Islet of Langerhans (tissue), 1 donor: ENCODE measurements at regions not wholly inside any gene's neighbourhood (a gene's known extent, or its start where the extent isn't known, plus 50 kb on each side); places are given as distances from the start of the nearest gene placed in this dataset.

ENCODE experiments used
- FAIRE-seq: peaks from one replicate; lab custom pipeline; 2011; peaks lifted over from hg19 to GRCh38; lab: Jason Lieb, UNC

DNA sequence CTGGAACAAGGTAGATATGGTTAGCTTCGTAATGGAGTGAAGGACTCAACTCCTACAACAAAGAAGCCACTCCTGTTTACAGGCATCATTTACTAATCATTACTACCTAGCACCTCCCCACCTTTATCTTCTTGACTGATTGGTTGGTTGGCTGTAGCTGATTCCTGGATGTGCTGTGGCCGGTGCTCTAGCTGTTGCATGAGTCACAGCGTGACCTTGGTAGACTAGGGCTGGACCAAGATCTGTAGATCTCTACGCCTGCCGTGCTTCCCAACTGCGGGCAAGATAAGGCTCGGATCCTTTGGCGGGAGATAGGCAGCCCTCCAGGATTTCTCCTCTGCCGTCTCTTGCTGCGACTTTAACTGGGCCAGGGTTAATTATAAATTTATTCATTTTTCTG lies 194.3 kb upstream of the SOX11 start:
- no peak for FAIRE-seq

DNA sequence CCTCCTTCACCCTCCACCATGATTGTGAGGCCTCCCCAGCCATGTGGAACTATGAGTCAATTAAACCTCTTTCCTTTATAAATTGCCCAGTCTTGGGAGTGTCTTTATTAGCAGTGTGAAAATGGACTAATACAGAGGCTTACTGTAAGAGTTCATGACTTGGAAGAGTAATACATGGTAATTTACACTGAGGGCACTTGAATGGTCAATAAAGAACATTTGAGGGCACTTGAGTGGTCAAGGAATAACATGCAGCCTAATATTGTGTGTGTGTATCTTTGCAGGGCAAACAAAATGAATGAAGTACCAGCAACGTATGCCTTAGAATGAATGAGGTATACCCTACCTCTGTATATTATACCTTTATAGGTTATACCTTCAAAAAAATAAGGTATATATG lies 190.4 kb upstream of the SOX11 start:
- FAIRE-seq: no peak

DNA sequence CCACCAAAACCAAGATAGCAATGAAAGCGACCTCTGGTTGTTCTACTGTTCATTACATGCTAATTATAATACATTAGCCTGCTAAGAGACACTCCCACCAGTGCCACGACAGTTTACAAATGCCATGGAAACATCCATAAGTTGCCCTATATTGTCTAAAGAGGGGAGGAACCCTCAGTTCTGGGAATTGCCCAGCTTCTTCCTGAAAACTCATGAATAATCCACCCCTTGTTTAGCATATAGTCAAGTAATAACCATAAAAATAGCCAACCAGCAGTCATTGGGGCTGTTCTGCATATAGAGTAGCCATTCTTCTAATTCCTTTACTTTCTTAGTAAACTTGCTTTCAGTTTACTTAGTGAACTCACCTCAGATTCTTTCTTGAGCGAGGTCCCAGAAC lies 189.8 kb upstream of the SOX11 start:
- no peak for FAIRE-seq

DNA sequence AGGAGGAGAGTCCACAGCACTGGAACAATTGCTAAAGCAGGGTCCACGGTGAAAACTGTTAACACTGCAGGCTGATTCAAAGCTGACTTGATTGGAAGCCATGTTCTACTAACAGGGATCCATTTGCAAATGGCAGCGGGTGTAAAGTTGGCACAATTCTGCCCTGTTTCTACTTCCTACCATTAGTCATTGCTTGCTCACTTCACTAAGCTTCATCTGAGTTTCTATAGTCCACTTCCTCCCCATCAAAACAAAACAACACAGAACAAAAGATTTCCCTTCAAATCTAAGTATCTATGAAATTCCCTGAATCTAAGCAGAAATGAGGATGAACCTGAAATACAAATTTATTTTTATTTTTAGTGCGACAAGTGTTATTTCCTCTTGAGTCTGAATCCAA lies 187.4 kb upstream of the SOX11 start:
- no peak for FAIRE-seq

DNA sequence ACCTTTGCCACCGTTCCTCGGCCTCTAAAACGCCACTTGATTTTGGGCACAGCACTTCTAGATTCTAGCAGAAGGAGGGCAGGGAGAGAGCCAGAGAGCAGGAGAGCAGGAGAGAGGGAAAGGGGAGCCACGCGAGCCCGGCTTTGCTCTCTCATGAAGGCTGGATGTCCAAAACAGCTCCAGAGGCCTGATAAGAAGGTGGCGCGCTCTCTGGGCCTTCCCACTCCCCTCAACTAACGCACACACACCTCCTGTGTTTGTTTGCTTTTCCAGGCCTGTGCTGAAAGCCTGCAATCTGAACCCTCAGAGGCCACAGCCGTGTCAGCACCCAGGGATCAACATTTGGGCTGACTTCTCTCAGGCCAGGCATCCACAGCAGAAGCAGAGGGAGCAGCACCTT lies 184.8 kb upstream of the SOX11 start:
- no peak for FAIRE-seq

DNA sequence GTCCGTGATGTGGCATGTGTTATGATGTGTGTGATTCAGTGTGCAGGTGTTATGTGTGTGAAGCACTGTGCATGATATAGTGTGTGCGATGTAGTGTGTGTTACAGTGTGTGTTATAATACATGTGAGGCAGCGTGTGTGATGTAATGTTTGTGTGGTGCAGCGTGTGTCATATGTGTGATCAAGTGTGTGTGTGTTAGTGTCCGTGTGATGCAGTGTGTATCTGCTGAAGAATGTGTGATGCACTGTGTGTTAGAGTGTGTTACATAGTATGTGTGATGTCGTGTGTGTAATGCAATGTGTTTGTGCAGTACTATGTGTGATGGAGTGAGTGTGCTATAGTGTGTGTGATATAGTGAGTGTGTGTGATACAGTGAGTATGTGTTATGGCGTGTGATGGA lies 182.8 kb upstream of the SOX11 start:
- no peak for FAIRE-seq

DNA sequence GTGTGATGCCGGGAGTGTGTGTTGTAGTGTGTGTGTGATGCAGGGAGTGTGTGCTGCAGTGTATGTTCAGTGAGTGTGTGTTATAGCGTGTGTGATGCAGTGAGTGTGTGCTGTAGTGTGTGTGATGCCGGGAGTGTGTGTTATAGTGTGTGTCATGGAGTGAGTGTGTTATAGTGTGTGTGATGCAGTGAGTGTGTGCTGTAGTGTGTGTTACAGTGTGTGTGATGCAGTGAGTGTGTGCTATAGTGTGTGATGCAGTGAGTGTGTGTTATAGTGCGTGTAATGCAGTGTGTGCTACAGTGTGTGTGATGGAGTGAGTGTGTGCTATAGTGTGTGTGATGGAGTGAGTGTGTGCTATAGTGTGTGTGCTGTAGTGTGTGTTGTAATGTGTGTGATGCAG lies 182.1 kb upstream of the SOX11 start:
- FAIRE-seq: no peak

DNA sequence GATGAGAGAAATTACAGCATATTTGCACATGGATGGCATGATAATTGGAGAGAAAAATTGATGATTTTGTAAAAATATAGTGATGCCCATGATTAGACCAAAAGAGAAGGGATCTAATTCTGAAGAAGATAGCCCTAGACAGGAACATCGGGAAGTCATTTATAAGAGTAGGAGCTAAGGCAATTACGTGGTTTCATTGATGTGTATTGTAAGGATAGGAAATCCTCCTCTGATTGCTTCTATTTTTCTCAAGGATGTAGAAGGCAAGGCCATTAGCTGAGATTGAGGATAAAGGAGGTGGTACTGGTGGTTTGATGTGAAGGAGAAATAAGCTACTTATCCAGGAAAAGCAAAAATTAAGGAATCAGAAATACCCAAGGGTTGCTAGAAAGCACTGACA lies 176.5 kb upstream of the SOX11 start:
- no peak for FAIRE-seq

DNA sequence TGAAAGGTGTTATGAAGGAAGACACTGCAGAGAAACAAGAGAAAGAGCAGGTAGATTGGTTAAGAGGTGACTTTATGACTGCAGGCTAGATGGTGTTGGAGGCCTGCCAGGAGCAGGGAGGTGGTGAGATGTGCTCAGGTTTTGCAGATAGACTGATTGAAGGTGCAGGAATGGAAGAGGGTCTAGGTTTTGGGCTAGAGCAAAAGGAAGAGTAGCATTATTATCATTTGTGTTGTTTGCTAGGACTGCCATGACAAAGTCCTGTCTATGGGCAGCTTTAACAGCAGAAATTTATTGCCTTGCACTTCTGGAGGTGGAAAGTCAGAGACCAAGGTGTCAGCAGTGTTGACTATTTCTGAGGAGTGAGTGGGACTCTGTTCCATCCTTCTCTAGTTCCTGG lies 172.9 kb upstream of the SOX11 start:
- FAIRE-seq: no peak

DNA sequence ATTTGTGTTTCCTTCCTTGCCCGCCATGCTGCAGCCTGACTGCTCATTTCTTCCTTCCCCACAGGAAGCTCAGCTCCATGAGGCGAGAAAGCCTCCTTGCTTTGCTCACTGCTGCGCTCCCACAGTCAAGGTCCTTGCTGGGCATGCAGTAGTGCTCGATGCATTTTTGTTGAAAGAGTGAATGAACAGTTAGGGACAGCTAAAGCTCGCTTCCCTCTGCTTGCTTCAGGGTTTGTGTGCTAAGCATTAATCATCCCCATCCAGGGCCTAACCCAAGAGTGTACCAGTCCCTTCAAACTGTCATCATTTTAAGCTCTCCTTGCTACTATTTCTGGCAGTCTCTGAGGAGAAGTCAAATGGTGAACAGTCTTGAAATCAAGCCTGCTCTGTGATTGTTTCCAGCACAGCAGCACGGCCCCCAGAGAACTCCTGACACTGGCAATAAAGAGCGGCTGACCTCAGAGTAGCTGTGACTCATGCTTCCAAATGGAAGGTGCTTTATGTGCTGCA lies 171.7 kb upstream of the SOX11 start:
- FAIRE-seq: no peak

DNA sequence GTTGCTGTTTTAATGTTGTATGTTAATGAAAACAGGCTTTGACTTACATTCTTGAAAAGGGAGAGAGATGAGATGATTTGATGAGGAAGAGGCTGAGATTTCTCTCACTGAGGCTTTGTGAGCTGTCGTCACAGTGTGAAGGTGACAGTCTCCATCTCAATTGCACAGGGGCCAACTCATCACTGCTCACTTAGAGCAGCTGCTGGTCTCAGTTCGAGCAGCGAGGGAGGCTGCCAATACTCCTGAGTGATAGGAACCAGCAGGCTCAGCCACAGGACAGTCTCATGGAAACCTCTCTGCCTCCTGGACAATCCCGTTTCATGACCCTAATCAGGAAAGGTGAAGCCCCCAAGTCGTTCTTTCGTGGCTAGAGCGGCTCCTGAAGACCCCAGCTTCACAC lies 170.7 kb upstream of the SOX11 start:
- no peak for FAIRE-seq

DNA sequence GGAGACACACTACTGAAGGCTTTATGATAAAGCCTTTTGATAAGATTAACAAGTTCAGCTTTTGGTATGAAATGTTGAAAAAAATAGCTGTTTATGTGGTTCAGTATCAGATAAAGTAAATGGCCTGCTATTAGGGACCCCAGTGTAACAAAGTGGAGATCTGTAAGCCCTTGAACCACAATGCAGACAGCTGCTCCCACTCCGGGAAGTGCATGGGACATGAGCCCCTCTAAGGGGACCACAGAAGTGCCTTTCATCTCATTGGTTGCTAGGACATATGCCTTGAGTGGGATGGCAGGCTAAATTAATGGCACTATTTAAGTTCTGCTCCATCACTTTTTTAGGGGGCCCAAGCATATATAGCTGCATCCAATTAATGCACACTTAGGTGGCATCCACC lies 167.6 kb upstream of the SOX11 start:
- no peak for FAIRE-seq

DNA sequence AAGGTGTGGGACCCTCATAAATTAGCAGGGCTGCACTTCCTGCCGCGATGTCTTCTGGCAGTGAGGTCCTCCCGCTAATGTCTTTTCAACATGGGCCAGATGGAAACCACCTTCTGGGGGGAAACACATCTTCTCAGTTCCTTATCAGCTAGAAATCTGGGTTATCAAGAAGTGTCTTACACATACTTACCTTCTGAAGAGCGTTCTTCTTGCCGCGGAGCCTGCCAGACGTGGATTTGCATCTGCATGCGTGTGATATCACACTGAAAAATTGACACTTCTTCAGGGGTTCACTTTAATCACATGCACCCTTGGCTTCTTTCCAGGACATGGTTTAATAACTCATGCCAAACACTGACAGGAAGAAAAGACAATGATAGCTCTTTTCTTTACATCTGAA lies 163.5 kb upstream of the SOX11 start:
- no peak for FAIRE-seq

DNA sequence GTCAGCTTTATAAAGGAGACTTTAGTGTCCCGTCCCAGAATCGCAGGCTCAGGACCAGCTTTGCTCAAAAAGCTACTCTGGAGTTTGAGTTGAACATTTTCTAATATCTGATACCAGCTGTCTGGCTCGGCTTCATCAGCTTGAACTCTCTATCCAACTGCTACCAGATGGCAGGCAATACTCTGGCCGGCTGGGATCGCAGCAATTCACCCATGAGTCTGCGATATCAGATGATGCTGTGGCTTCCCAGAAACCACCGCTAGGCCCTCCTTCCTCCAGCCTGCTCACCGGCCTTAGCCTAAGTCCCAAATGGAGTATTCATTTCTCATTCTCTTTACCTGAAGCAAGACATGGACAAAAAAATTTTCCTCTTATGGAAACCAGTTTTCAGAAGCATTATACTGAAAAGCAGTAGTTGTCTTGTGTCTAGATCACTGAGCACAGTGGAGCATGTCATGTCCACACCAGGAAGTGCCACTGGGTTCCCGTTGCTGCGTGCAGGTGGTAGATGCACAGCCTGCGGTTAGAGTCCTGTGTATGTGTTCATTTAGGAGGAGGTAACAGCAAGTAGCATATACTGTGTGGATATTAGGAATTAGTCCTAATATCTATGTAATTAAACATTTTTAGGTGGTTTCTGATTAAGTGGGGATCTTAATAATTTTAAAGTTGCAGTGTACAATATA lies 162.0 kb upstream of the SOX11 start:
- FAIRE-seq: no peak

DNA sequence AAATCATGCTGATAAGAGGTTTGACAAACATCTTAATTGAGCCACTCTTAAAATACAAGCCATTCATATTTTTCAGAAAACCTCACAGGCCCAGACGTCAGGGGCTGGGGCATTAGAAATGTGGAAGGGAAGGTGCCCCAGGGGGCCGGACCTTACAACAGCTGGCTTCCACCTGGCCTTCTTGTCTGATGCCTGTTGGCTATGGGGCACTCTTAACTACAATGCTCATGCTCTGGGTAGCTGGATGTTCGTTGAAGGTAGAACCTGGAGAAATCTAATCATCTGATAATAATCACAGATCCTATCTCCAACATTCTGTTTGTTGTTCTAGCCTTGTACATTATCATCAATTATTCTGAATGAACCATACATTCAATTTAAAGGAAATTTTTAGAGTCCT lies 156.9 kb upstream of the SOX11 start:
- FAIRE-seq: no peak

DNA sequence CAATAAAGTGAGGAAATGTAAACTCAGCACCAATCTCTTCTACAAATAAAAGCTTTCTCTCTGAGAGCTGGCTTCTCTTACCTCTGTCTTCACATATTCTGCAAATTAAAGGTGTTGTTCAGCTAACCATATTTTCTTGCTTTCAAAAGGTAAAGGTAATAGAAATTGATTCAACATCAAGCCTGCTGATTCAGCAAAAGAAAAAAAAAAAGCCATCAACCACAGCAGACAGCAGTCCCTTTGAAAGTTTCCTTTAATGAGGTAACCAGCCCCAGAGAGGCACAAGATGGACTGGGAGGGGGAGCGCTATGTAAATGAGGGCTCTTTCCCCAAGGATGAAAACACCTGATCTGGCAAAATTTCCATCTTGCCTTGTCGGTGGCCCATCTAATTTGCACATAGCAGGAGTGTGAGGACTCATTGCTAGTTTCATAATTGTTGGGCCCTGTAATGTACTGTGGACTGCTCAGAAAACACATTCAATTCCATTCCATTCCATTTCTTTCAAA lies 154.9 kb upstream of the SOX11 start:
- FAIRE-seq: no peak

DNA sequence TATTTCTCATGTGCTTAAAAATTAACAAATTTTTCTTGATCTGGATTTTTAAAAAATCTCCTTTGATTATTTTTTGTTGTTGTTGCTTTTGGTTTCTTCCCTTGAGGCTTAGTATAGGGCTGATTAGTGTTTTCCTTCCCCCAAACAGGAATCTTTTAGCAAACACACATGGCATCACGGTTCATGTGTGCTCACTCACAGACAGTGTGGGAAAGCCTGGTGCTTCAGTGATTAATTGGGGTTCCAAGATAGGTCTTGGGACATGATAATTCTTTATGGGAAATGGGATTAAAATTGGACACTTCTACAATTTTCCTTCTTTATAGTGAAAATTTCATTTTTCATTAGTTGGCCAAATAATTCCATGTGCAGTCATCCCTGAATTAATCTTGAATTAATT lies 153.9 kb upstream of the SOX11 start:
- FAIRE-seq: no peak

DNA sequence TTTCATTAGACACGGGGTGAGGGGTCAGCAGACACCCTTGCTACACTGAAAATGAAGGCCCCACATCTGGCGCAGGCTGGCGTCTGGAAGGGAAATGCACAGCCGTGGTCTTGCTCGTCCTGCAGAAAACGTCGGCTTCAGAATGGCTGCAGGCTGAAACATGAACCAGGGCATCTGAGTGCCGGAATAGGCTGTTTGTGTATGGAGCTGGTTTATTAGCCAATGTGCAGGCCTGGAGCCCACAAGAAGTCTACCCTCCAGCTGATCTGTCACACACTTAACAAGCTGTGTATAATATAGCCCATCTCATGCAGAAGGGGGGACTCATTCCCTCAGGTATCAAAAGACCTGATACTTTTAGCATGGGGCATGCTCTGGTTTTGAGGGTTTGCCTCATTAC lies 153.4 kb upstream of the SOX11 start:
- FAIRE-seq: no peak

DNA sequence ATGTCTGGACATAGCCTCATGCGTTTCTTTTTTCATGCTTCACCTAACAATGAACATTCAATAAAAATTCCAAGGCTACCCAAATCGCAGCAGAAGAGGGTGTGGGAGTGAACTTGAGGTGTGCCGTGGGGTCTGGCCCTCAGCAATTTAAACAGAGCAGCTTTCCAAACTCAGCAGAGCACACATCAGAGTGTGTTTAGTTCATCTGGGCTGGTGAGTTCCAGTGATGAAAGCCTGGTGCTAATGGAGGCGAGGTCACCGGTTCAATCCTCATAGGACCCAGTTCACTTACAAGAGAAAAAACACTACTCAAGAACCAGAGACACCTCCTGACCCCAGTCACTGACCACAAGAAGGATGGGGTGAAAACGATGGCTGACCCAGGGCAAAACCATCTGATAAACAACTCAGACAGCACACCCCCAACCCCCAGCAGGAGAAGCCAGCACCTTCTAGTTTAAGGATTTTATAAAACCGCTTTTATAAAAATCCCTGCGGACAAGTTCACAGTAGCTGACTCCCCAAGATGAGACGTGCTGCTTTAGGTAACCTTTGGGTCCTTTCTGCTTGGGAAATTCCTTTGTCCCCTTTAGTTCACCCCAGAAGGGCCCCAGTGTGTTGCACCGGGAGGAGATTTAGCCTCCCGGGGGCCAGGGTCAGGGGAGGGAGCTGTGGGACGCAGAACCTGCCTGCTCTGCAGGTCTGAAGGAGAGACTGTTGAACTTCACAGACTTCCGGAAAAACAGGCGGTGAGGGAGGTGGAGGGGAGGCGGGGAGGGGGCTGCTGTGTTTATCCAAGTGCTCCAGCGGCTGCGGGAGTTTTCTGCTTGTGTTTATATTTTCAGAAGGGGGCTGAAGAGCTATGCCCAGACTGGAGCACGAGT lies 152.7 kb upstream of the SOX11 start:
- no peak for FAIRE-seq

DNA sequence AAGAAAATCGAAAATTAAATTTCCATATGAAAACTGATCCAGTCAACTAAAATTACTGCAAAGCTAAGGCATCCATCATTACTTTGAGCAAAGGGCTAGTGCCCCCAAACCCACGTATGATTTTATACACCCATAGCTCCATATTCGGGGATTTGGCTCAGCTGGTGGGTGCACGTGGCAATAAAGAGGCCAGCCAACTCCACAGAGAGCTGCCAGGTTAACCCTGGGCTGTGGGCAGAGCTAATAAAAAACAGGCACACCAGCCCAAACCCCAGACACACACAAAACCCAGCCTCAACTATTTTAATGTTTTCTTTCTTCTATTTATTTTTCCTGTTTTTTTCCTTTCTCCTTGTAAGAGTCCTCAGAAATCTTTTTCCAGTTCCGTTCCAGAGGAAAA lies 151.3 kb upstream of the SOX11 start:
- FAIRE-seq: no peak

DNA sequence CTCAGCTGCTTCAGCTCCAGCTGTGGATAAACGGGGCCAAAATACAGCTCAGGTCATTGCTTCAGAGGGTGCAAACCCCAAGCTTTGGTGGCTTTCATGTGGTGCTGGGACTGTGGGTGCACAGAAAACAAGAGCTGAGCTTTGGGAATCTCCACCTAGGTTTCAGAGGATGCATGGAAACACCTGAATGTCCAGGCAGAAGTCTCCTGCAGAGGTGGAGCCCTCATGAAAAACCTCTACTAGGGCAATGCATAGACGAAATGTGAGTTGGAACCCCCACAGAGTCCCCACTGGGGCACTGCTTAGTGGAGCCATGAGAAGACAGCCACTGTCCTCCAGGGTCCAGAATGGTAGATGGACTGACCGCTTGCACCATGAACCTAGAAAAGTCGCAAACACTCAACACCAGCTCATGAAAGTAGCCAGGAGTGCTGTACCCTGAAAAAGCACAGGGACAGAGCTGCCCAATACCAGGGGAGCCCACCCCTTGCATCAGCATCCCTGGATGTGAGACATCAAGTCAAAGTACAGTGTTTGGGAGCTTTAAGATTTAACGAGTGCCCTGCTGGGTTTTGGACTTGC lies 147.9 kb upstream of the SOX11 start:
- FAIRE-seq: no peak

DNA sequence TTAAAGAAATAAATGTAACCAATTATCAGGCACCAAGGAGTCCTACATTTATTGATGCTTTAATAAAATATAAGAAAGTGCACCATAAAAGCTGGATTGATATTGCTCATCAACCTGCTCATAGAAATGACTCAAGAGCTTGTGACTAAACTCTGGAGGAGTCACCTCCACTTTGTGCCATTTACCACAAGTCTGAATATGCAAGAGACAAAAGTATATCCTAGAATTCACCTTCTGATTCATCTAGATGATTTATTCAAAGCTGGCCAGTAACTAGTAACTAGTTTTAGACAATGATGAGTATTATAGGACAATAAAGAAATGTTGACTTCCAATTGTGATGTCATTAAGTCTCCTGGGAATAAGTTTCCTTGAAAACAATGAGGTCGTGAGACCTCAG lies 146.0 kb upstream of the SOX11 start:
- FAIRE-seq: no peak

DNA sequence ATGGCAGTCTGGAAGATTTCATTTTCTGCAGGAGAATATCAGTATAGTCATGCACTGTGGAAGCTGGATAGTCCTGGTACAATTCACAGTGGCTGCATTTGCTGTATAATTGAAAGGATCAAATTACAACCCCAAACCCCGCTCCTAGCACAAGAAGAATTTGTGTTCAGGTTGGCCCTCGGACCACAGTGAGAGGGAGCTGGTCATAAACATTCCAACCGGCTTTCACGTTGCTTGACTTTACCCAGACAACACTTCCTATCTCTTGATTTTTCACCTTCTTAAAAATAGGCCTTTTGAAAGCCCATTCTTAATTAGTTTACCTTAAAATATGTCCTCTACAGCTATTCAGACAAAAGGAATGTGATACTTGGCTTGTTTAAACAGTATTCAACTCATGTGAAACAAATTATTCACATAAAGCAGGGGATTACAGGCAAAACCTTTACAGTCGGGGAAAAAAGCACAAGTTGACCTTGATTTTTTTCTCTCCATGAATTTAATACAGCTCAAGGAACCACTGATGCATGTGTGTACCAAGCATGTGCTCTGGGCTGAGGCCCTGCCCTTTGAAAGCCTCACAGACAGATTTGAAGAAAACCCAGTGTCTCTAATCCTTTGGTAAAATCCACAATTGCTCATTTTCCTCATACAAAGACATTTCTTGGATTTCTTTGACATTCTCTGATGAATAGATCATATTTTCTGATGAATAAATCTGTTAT lies 143.0 kb upstream of the SOX11 start:
- no peak for FAIRE-seq
